ENCODE measurements at regions not wholly inside any gene's neighbourhood (a gene's known extent, or its start where the extent isn't known, plus 50 kb on each side); places are given as distances from the start of the nearest gene placed in this dataset.

DNA sequence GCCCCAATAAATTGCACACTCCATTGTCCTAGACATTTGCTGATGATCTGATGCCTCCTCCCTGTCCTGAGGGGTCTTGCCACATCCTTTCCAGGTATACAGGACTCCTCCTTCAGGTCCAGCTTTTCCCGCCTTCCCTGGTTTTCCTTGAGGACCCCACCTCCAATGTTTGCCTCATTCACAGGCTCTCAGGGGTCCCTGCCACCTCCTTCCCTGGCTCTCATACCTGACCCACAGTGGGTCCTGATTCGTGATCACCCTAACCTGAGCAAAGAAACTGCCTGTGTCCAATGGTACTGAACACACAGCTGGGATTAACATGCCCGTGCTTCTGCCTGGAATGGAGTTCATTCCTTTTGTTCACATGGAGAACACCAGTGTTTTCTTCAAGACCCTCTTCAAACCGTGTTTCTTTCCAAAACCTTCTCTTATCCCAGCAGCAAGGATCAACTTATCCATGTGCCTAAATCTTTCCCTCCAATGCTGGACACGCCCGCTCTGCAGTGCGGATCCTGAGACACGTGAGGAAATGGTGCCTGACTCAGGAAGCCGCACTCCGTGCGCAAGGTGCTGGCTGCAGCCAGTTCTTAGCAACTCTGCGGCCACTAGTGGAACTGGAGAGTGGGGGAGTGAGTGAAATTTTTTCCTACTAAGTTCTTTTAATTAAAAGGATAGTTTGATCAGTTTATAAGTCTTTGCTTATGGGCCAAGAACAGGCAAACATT lies 354.6 kb upstream of the SHH start:
- intact Hi-C loops (cut with DNase I), result no loop called here
- Histone ChIP-seq H3K9me3 (ENCODE audit: control insufficient read depth, low read length) (no peaks in the 10 kb centered on the region), H3K4me1 (ENCODE audit: control insufficient read depth, insufficient read depth, low read length) (no peaks in the 10 kb centered on the region), H3K27me3 (ENCODE audit: control insufficient read depth, insufficient read depth) (no peaks in the 10 kb centered on the region), H3K4me3 (ENCODE audit: low read length) (no peak overlapping the region), H3K27ac (ENCODE audit: low read length) (no peak overlapping the region)
- ATAC-seq (no peak), DNase-seq (no peak)
- WGBS, result 80% methylated on average over 12 of the region's 12 CpGs

DNA sequence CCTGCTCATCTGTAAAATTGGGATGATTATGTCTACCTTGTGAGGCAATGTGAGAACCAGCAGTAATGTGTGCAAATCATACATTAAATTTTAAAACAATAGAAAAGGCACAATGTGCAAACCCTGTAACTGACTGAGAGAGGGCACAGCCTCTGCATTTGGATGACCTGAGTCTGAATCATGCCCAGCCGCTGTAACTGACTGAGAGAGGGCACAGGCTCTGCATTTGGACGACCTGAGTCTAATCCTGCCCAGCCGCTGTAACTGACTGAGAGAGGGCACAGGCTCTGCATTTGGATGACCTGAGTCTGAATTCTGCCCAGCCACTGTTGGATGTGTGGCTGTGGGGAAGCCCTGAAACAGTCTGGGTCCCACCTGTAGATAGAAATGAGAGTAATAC lies 351.5 kb upstream of the SHH start:
- ATAC-seq (no peak), DNase-seq (no peak)
- WGBS, result 79% methylated on average over 3 of the region's 3 CpGs
- no peak overlapping the region for H3K27ac ChIP-seq (ENCODE audit: low read length)
- H3K4me1 ChIP-seq (ENCODE audit: control insufficient read depth, insufficient read depth, low read length), result no peaks in the 10 kb centered on the region
- intact Hi-C loops (cut with DNase I), result no loop called here
- no peak overlapping the region for H3K4me3 ChIP-seq (ENCODE audit: low read length)
- no peaks in the 10 kb centered on the region for H3K27me3 ChIP-seq (ENCODE audit: control insufficient read depth, insufficient read depth)
- H3K9me3 ChIP-seq (ENCODE audit: control insufficient read depth, low read length), result no peaks in the 10 kb centered on the region

DNA sequence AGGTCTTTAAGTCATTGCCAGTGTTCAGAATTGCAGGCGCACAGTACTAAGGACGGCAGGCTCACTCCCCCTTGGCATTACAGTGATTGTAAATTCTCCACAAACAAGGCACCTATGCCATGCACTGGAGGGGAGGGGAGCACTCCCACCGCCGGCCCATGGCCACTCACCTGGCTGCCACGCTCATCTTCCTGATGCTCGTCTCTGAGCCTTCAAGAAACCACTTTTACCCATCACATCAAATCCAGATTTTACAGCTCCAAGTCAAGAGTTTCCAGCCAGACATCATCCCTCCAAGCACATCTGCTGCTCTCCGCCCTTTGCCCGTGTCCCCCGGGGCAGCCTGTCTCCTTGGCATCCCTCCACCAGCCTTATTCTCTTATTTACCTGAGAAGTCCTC lies 350.2 kb upstream of the SHH start:
- 84% methylated on average over 9 of the region's 9 CpGs for WGBS

DNA sequence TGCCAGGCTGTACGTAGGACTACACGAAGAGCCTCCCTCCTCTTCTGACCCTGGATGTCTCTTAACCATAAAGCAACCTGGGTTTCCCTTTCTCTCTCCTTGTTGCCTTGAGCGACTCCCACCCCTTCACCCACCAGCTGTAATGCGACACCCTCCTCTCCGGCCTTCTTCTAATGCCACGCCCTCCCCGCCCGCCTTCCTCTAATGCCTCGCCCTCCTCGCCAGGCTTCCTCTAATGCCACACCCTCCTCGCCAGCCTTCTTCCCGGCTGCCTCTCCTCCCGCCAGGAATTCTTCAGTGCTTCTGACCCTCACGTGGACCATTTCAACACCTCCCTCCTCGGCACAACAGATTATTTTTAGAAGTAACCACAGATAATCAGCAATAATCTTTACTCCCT lies 348.5 kb upstream of the SHH start:
- Histone ChIP-seq H3K27ac (ENCODE audit: low read length) (no peak overlapping the region), H3K4me1 (ENCODE audit: control insufficient read depth, insufficient read depth, low read length) (no peaks in the 10 kb centered on the region), H3K27me3 (ENCODE audit: control insufficient read depth, insufficient read depth) (no peaks in the 10 kb centered on the region), H3K4me3 (ENCODE audit: low read length) (no peak overlapping the region), H3K9me3 (ENCODE audit: control insufficient read depth, low read length) (no peaks in the 10 kb centered on the region)
- DNase-seq (no peak), ATAC-seq (no peak)
- intact Hi-C loops (cut with DNase I), result no loop called here
- WGBS, result 39% methylated on average over 15 of the region's 15 CpGs

More for the DNA sequence above, 350.2 kb upstream of the SHH start:
- no peak for ATAC-seq
- H3K4me3 ChIP-seq (ENCODE audit: low read length), result no peak overlapping the region
- H3K9me3 ChIP-seq (ENCODE audit: control insufficient read depth, low read length), result no peaks in the 10 kb centered on the region
- intact Hi-C loops (cut with DNase I), result no loop called here
- no peak overlapping the region for H3K27ac ChIP-seq (ENCODE audit: low read length)
- DNase-seq, result no peak
- H3K27me3 ChIP-seq (ENCODE audit: control insufficient read depth, insufficient read depth), result no peaks in the 10 kb centered on the region
- no peaks in the 10 kb centered on the region for H3K4me1 ChIP-seq (ENCODE audit: control insufficient read depth, insufficient read depth, low read length)

DNA sequence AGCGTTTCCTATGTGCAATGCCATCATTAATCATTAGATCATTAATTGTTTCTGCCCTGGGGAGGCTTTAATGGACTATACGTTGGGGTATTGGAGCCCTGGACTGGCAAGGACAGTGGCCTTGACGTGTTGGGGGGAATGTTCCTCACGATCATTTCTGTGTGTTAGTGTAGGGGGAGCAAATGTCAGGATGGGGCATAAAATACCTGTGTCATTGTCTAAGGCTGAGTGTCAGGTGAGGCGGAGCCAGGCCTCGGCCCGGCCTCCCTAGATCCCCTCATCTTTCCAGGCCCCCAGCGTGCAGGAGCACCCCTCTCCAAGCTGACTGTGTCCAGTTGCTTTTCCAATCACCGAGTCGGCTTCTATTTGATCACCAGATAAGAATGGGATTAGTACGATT lies 346.4 kb upstream of the SHH start:
- Histone ChIP-seq H3K27ac (ENCODE audit: low read length) (no peak overlapping the region), H3K9me3 (ENCODE audit: control insufficient read depth, low read length) (no peaks in the 10 kb centered on the region), H3K4me1 (ENCODE audit: control insufficient read depth, insufficient read depth, low read length) (no peaks in the 10 kb centered on the region), H3K4me3 (ENCODE audit: low read length) (no peak overlapping the region), H3K27me3 (ENCODE audit: control insufficient read depth, insufficient read depth) (no peaks in the 10 kb centered on the region)
- WGBS, result 81% methylated on average over 11 of the region's 11 CpGs
- DNase-seq (no peak), ATAC-seq (no peak)
- intact Hi-C loops (cut with DNase I), result no loop called here

DNA sequence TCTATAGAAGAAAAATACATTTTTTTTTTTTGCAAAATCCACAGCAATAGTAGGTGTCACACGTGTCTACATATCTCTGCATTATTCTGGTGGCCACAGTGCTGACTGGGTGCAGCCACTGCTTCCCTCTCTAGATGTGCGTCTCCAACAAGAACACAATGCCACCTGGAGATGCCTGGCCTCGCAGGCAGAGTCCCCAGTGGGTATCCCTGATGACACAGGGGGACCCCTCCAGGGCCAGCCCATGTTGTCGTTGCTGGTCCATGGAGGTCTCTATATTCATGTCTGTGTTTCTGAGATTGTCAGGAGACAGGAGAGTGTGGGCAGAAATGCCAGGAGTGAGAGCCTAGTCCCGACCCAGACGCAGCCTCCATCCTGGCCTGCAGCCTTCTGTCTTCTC lies 345.9 kb upstream of the SHH start:
- H3K27ac ChIP-seq (ENCODE audit: low read length), result no peak overlapping the region
- ATAC-seq (no peak), DNase-seq (no peak)
- intact Hi-C loops (cut with DNase I), result no loop called here
- H3K4me1 ChIP-seq (ENCODE audit: control insufficient read depth, insufficient read depth, low read length), result no peaks in the 10 kb centered on the region
- H3K9me3 ChIP-seq (ENCODE audit: control insufficient read depth, low read length), result no peaks in the 10 kb centered on the region
- no peaks in the 10 kb centered on the region for H3K27me3 ChIP-seq (ENCODE audit: control insufficient read depth, insufficient read depth)
- no peak overlapping the region for H3K4me3 ChIP-seq (ENCODE audit: low read length)
- 80% methylated on average over 6 of the region's 6 CpGs for WGBS

DNA sequence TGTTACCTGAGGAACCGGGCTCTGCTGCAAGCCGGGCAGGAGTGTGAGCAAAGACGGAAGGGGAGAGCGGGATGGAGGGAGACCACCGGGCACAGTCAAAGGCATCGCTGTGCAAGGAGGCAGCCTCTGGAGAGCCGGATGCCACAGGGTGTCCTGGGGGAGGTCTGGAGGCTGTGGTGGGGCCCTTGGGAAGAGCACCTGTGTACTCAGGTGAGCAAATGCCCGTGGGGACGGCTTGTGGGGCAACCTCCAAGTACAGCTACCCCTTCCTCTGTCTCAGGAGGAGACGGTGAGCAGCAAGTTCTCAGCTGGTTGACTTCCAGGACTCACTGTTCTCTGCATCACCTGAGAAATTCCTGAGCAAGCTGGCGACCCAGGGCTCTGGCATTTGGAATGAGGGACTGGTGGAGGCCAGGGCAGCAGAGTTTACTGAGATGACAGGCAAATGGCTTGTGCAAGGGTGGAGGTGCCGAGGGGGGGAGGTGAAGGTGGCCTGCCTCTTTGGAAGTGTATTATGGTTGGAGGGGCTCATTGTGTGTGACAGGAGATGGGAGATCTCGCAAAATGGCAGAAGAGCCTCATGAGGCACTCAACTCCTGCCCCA lies 345.2 kb upstream of the SHH start:
- WGBS, result 83% methylated on average over 13 of the region's 13 CpGs
- H3K27ac ChIP-seq (ENCODE audit: low read length), result no peak overlapping the region
- intact Hi-C loops (cut with DNase I), result no loop called here
- ATAC-seq, result no peak
- no peaks in the 10 kb centered on the region for H3K9me3 ChIP-seq (ENCODE audit: control insufficient read depth, low read length)
- H3K4me3 ChIP-seq (ENCODE audit: low read length), result no peak overlapping the region
- H3K4me1 ChIP-seq (ENCODE audit: control insufficient read depth, insufficient read depth, low read length), result no peaks in the 10 kb centered on the region
- no peak for DNase-seq
- H3K27me3 ChIP-seq (ENCODE audit: control insufficient read depth, insufficient read depth), result no peaks in the 10 kb centered on the region

DNA sequence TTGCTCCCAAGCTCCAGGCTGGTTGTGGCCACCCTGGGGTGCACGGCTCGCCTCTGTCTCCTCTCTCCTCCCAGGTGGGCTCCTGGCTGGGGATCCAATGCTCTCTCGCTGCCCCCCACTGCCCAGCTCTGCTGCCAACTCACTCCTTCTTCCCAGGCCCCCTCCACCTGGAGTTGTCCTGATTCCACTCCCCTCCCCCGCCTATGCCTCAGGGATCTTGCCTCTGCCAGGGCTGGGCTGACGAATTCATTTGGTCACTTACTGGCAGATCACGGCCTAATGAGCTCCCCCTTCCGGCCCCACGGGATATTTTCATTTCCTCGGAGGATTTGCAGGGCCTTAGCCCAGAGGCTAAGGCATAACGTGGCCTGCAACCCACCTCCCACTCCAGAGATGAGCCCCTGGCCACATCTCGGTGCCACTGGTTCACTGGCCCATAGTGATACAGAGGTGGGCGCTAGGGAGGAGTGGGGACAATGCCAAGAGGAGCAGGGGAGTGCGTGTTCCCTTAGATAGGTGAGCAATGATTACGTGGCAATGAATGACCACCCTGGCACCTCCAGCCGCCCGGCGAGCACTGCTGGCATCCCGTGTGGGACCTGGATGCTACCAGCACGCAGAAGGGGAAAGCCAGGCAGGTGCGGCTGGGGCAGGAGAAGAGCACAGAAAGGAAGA lies 344.6 kb upstream of the SHH start:
- DNase-seq, result no peak
- H3K27me3 ChIP-seq (ENCODE audit: control insufficient read depth, insufficient read depth), result no peaks in the 10 kb centered on the region
- no peak overlapping the region for H3K4me3 ChIP-seq (ENCODE audit: low read length)
- ATAC-seq, result no peak
- intact Hi-C loops (cut with DNase I), result no loop called here
- no peaks in the 10 kb centered on the region for H3K9me3 ChIP-seq (ENCODE audit: control insufficient read depth, low read length)
- H3K4me1 ChIP-seq (ENCODE audit: control insufficient read depth, insufficient read depth, low read length), result no peaks in the 10 kb centered on the region
- WGBS, result 67% methylated on average over 20 of the region's 20 CpGs
- H3K27ac ChIP-seq (ENCODE audit: low read length), result no peak overlapping the region

DNA sequence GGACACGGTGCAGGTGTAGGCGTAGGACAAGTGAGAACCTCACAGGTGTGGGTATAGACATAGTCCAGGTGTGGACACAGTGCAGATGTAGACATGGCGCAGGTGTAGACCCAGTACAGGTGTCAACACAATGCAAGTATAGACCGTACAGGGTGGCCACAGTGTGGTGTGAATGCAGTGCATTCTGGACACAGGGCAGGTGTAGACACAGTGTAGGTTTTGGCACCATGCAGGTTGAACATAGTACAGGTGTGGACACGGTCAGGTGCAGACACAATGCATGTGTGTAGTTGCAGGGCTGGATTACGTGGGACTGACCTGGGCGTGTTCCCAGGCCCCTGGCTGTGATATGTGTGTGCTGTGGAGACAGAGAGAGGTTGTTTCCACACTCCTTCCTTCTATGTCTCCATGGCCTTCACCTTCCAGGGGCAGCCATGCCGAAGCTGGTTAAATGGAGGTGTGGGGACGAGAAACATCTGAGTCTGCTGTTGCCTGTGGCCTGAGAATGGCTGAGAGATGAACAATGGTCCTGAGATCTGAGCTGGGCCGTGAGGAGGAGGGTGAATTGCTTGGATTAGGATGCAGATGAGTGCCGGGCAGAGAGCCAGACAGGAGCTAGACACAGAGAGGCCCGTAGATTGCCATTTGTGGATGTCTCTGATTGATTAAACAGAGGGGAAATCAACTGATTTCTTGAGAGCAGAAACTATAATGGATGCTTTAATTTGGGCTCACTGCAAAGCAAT lies 343.9 kb upstream of the SHH start:
- H3K4me1 ChIP-seq (ENCODE audit: control insufficient read depth, insufficient read depth, low read length), result no peaks in the 10 kb centered on the region
- WGBS, result 75% methylated on average over 12 of the region's 12 CpGs

DNA sequence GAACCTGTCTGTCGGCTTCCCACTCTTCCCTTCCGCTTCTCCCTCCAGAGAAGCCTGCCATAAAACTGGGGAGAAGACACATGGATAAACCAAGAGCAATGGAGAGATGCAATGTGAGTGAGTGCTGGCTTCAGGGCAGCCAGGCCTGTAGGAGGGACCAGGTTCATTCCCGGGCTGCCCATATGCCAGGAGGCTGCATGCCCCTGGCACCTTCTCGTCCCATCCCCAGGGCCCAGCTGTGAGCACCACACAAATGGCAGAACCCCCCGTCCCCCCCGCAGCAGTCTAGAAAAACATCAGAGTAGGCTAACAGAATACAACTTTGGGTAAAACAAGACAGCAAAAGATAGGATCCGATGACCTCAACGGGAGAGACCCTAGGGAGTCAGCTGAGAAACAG lies 341.3 kb upstream of the SHH start:
- no peak overlapping the region for H3K4me3 ChIP-seq (ENCODE audit: low read length)
- intact Hi-C loops (cut with DNase I), result no loop called here
- no peaks in the 10 kb centered on the region for H3K4me1 ChIP-seq (ENCODE audit: control insufficient read depth, insufficient read depth, low read length)
- 94% methylated on average over 8 of the region's 8 CpGs for WGBS
- DNase-seq (no peak), ATAC-seq (no peak)
- no peak overlapping the region for H3K27ac ChIP-seq (ENCODE audit: low read length)
- H3K27me3 ChIP-seq (ENCODE audit: control insufficient read depth, insufficient read depth), result no peaks in the 10 kb centered on the region
- H3K9me3 ChIP-seq (ENCODE audit: control insufficient read depth, low read length), result no peaks in the 10 kb centered on the region

More for the DNA sequence above, 343.9 kb upstream of the SHH start:
- ATAC-seq (no peak), DNase-seq (no peak)
- Histone ChIP-seq H3K4me3 (ENCODE audit: low read length) (no peak overlapping the region), H3K27me3 (ENCODE audit: control insufficient read depth, insufficient read depth) (no peaks in the 10 kb centered on the region), H3K9me3 (ENCODE audit: control insufficient read depth, low read length) (no peaks in the 10 kb centered on the region), H3K27ac (ENCODE audit: low read length) (no peak overlapping the region)
- intact Hi-C loops (cut with DNase I), result no loop called here

DNA sequence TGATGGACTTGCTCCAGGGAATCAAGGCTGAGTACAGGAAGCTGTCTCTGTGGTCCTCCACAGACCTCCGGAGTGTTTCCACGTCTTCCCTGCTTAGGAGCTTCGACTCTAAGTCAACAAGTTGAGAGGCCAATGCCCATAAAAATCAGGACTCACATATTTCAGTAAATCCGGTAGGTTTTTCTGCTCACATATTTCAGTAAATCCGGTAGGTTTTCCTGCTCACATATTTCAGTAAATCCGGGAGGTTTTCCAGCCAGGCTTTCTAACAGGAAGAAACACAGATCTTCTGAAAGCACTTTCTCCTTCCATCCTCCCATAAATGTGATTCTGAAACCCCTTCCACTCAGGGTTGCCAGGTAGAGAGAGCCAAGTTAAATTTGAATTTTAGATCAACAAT lies 340.1 kb upstream of the SHH start:
- intact Hi-C loops (cut with DNase I), result no loop called here
- WGBS, result 42% methylated on average over 6 of the region's 6 CpGs

More for the DNA sequence above, 340.1 kb upstream of the SHH start:
- DNase-seq (no peak), ATAC-seq (no peak)
- Histone ChIP-seq H3K9me3 (ENCODE audit: control insufficient read depth, low read length) (no peaks in the 10 kb centered on the region), H3K27me3 (ENCODE audit: control insufficient read depth, insufficient read depth) (no peaks in the 10 kb centered on the region), H3K4me1 (ENCODE audit: control insufficient read depth, insufficient read depth, low read length) (no peaks in the 10 kb centered on the region), H3K27ac (ENCODE audit: low read length) (no peak overlapping the region), H3K4me3 (ENCODE audit: low read length) (no peak overlapping the region)
